ENCODE measurements at regions not wholly inside any gene's neighbourhood (a gene's known extent, or its start where the extent isn't known, plus 50 kb on each side); places are given as distances from the start of the nearest gene placed in this dataset.

DNA sequence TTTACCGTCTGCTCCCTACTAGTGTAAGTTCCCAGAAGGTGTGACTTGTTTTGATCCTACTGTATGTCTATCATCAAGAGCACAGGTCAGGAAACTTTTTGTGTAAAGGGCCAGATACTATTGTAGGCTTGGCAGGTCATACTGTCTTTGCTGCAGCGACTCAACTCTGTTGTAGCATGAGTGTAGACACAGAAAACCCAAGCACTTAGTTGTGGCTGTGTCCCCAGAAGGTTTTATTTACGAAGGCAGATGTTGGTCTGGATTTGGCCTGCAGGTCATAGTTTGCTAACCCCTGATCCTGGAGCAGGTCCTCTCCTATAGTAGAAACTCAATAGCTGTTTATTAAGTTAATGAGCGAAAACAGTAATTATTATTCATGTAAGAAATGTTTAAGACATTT is 365.9 kb upstream of the B3GALT2 start:
- no peak for DNase-seq

DNA sequence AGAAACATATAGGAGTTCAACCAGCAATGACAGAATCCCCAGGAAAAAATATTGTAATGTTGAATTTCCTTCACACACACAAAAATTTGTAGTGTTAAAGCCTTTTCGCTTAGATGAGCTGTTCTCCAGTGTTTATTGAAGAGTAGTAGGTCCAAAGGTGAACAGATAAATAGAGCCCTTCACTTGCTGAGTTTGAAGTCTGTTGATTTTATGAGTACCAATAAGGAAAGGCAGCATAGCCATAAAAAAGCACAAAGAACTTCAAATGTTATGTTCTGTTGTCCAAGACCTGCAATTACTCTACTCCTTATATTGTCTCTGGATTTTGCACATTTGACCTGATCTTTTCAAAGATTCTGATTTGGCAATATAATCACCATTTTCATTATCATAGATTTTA is 362.7 kb upstream of the B3GALT2 start:
- no peak overlapping the region for H2AFZ ChIP-seq (ENCODE audit: low read depth, low read length)
- no peak overlapping the region for H3K4me3 ChIP-seq (ENCODE audit: low read depth in 1 of 2, low read length in 2 of 2)
- TF ChIP-seq, protein P1, sequence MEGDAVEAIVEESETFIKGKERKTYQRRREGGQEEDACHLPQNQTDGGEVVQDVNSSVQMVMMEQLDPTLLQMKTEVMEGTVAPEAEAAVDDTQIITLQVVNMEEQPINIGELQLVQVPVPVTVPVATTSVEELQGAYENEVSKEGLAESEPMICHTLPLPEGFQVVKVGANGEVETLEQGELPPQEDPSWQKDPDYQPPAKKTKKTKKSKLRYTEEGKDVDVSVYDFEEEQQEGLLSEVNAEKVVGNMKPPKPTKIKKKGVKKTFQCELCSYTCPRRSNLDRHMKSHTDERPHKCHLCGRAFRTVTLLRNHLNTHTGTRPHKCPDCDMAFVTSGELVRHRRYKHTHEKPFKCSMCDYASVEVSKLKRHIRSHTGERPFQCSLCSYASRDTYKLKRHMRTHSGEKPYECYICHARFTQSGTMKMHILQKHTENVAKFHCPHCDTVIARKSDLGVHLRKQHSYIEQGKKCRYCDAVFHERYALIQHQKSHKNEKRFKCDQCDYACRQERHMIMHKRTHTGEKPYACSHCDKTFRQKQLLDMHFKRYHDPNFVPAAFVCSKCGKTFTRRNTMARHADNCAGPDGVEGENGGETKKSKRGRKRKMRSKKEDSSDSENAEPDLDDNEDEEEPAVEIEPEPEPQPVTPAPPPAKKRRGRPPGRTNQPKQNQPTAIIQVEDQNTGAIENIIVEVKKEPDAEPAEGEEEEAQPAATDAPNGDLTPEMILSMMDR (IDR thresholded peaks at IDR 0.05; ENCODE audit: borderline replicate concordance, extremely low read depth, low read length, poor library complexity, severe bottlenecking): no peak
- no peak for TF ChIP-seq EZH2 (IDR thresholded peaks at IDR 0.05; ENCODE audit: borderline replicate concordance, low read depth, low read length, severe bottlenecking)
- no peaks in the 10 kb centered on the region for H3K4me1 ChIP-seq (ENCODE audit: insufficient read depth, low read length)
- ATAC-seq (ENCODE audit: insufficient read depth, low read depth) (no peak), DNase-seq (no peak)
- H3K9me3 ChIP-seq (ENCODE audit: insufficient read depth, low read length, severe bottlenecking): no peaks in the 10 kb centered on the region
- no peak overlapping the region for H3K27ac ChIP-seq (ENCODE audit: low read length)
- no peaks in the 10 kb centered on the region for H3K36me3 ChIP-seq (ENCODE audit: insufficient read depth, low read length)
- H3K27me3 ChIP-seq (ENCODE audit: insufficient read depth, low read length, poor library complexity): no peaks in the 10 kb centered on the region
- no peaks in the 10 kb centered on the region for H3K79me2 ChIP-seq (ENCODE audit: insufficient read depth, low read length)
- H4K20me1 ChIP-seq (ENCODE audit: insufficient read depth, low read length): no peaks in the 10 kb centered on the region
- no peak overlapping the region for H3K9ac ChIP-seq (ENCODE audit: low read depth, low read length)
- H3K4me2 ChIP-seq (ENCODE audit: insufficient read depth, low read length): no peak overlapping the region

More for the DNA sequence above, 365.9 kb upstream of the B3GALT2 start:
- TF ChIP-seq, protein P1 (IDR thresholded peaks at IDR 0.05; ENCODE audit: borderline replicate concordance, extremely low read depth, low read length, poor library complexity, severe bottlenecking): no peak
- no peak for TF ChIP-seq EZH2 (IDR thresholded peaks at IDR 0.05; ENCODE audit: borderline replicate concordance, low read depth, low read length, severe bottlenecking)
- H3K4me3 ChIP-seq (ENCODE audit: low read depth in 1 of 2, low read length in 2 of 2): no peak overlapping the region
- no peaks in the 10 kb centered on the region for H3K27me3 ChIP-seq (ENCODE audit: insufficient read depth, low read length, poor library complexity)
- H3K79me2 ChIP-seq (ENCODE audit: insufficient read depth, low read length): no peaks in the 10 kb centered on the region
- no peaks in the 10 kb centered on the region for H4K20me1 ChIP-seq (ENCODE audit: insufficient read depth, low read length)
- no peak overlapping the region for H3K9ac ChIP-seq (ENCODE audit: low read depth, low read length)
- H3K4me2 ChIP-seq (ENCODE audit: insufficient read depth, low read length): no peak overlapping the region
- no peaks in the 10 kb centered on the region for H3K36me3 ChIP-seq (ENCODE audit: insufficient read depth, low read length)
- H3K9me3 ChIP-seq (ENCODE audit: insufficient read depth, low read length, severe bottlenecking): no peaks in the 10 kb centered on the region
- no peak overlapping the region for H2AFZ ChIP-seq (ENCODE audit: low read depth, low read length)
- H3K4me1 ChIP-seq (ENCODE audit: insufficient read depth, low read length): no peaks in the 10 kb centered on the region
- ATAC-seq (ENCODE audit: insufficient read depth, low read depth): no peak
- H3K27ac ChIP-seq (ENCODE audit: low read length): no peak overlapping the region

GRCh38 chr1:193545171-193545570 is 358.8 kb upstream of the B3GALT2 start:
- Histone ChIP-seq H2AFZ (ENCODE audit: low read depth, low read length) (no peak overlapping the region), H3K27me3 (ENCODE audit: insufficient read depth, low read length, poor library complexity) (no peaks in the 10 kb centered on the region), H3K4me2 (ENCODE audit: insufficient read depth, low read length) (no peak overlapping the region), H3K27ac (ENCODE audit: low read length) (no peak overlapping the region), H3K4me1 (ENCODE audit: insufficient read depth, low read length) (no peaks in the 10 kb centered on the region), H3K36me3 (ENCODE audit: insufficient read depth, low read length) (no peaks in the 10 kb centered on the region), H3K79me2 (ENCODE audit: insufficient read depth, low read length) (no peaks in the 10 kb centered on the region), H3K4me3 (ENCODE audit: low read depth in 1 of 2, low read length in 2 of 2) (no peak overlapping the region), H4K20me1 (ENCODE audit: insufficient read depth, low read length) (no peaks in the 10 kb centered on the region), H3K9me3 (ENCODE audit: insufficient read depth, low read length, severe bottlenecking) (no peaks in the 10 kb centered on the region), H3K9ac (ENCODE audit: low read depth, low read length) (no peak overlapping the region)
- ATAC-seq (ENCODE audit: insufficient read depth, low read depth) (no peak), DNase-seq (no peak)
- no peak for TF ChIP-seq EZH2 (IDR thresholded peaks at IDR 0.05; ENCODE audit: borderline replicate concordance, low read depth, low read length, severe bottlenecking)
- TF ChIP-seq, protein P1 (IDR thresholded peaks at IDR 0.05; ENCODE audit: borderline replicate concordance, extremely low read depth, low read length, poor library complexity, severe bottlenecking): no peak

- H3K9ac ChIP-seq (ENCODE audit: low read depth, low read length): no peak overlapping the region
- no peak overlapping the region for H3K4me3 ChIP-seq (ENCODE audit: low read depth in 1 of 2, low read length in 2 of 2)
- no peaks in the 10 kb centered on the region for H3K9me3 ChIP-seq (ENCODE audit: insufficient read depth, low read length, severe bottlenecking)
- no peak for DNase-seq
- H3K27ac ChIP-seq (ENCODE audit: low read length): no peak overlapping the region
- TF ChIP-seq, protein P1 (IDR thresholded peaks at IDR 0.05; ENCODE audit: borderline replicate concordance, extremely low read depth, low read length, poor library complexity, severe bottlenecking): no peak
- TF ChIP-seq EZH2 (IDR thresholded peaks at IDR 0.05; ENCODE audit: borderline replicate concordance, low read depth, low read length, severe bottlenecking): no peak
- H4K20me1 ChIP-seq (ENCODE audit: insufficient read depth, low read length): no peaks in the 10 kb centered on the region
- no peak overlapping the region for H3K4me2 ChIP-seq (ENCODE audit: insufficient read depth, low read length)
- no peaks in the 10 kb centered on the region for H3K36me3 ChIP-seq (ENCODE audit: insufficient read depth, low read length)
- no peak for ATAC-seq (ENCODE audit: insufficient read depth, low read depth)
- H3K27me3 ChIP-seq (ENCODE audit: insufficient read depth, low read length, poor library complexity): no peaks in the 10 kb centered on the region
- no peaks in the 10 kb centered on the region for H3K79me2 ChIP-seq (ENCODE audit: insufficient read depth, low read length)
- H3K4me1 ChIP-seq (ENCODE audit: insufficient read depth, low read length): no peaks in the 10 kb centered on the region
- H2AFZ ChIP-seq (ENCODE audit: low read depth, low read length): no peak overlapping the region
Measured at GRCh38 chr1:193543259-193543658, 356.8 kb upstream of the B3GALT2 start.
